Transverse colon (tissue), 4 donors: ENCODE measurements at regions not wholly inside any gene's neighbourhood (a gene's known extent, or its start where the extent isn't known, plus 50 kb on each side); places are given as distances from the start of the nearest gene placed in this dataset.

ENCODE experiments used
- CTCF ChIP-seq, 5 experiments: fragments of 200-600 bp in 3 of 5; fragments of 450-650 bp in 2 of 5; sonication (generic) in 3 of 5; IDR thresholded peaks; 1 replicate in 2 of 5; 2 replicates in 3 of 5; pipeline ENCODE4 v1.5.1; 2016 to 2017; ENCODE audit warnings: antibody characterized with exemption in 5 of 5, inconsistent platforms in 3 of 5, mild to moderate bottlenecking in 2 of 5, moderate library complexity in 1 of 5
- POLR2A ChIP-seq: fragments of 450-650 bp; IDR thresholded peaks from one replicate; pipeline ENCODE4 v1.6.1; 2016; ENCODE audit warnings: antibody characterized with exemption, mild to moderate bottlenecking, moderate library complexity
- POLR2AphosphoS5 ChIP-seq, 3 donors: sonication (generic); formaldehyde crosslinking; IDR thresholded peaks; one replicate each; pipeline ENCODE4 v1.6.1; 2016; ENCODE audit warnings: antibody characterized with exemption in 3 of 3

- TF ChIP-seq CTCF (IDR thresholded peaks at IDR 0.05) (no peak), POLR2A (no peak), POLR2AphosphoS5 (IDR thresholded peaks at IDR 0.05) (no peak)
Observed at GRCh38 chr10:64376167-64376566, 855.0 kb downstream of the REEP3 start.
